Stimulated activated naive CD8-positive, alpha-beta T cell treated with anti-CD3 and anti-CD28 coated beads, Interleukin-15, amount 100 ng/mL, for 72 hours (primary cell): ENCODE measurements at regions not wholly inside any gene's neighbourhood (a gene's known extent, or its start where the extent isn't known, plus 50 kb on each side); places are given as distances from the start of the nearest gene placed in this dataset.

Experiments used
- ATAC-seq: fragments of 150-1000 bp; cut with Tn5 transposase; 2 replicates; pipeline ENCODE4 v1.10.0; 2021; ENCODE audit warnings: mild to moderate bottlenecking, moderate library complexity
- DNase-seq, 2 donors: peaks; one replicate each; pipeline ENCODE4 v3.0.0; 2021 to 2022
- H3K27ac Mint-ChIP-seq, 2 donors: one replicate each; pipeline ENCODE4 v1.8.0; 2022; ENCODE audit warnings: mild to moderate bottlenecking in 2 of 2, mixed read lengths in 2 of 2, moderate library complexity in 2 of 2
- H3K27me3 Mint-ChIP-seq: one replicate; pipeline ENCODE4 v1.8.0; 2022; ENCODE audit warnings: mixed read lengths
- H3K4me1 Mint-ChIP-seq: one replicate; pipeline ENCODE4 v1.8.0; 2022; ENCODE audit warnings: mild to moderate bottlenecking, mixed read lengths
- H3K4me3 Mint-ChIP-seq, 2 donors: one replicate each; pipeline ENCODE4 v1.8.0; 2022; ENCODE audit warnings: mild to moderate bottlenecking in 2 of 2, mixed read lengths in 2 of 2, moderate library complexity in 1 of 2
- H3K9me3 Mint-ChIP-seq, 2 donors: one replicate each; pipeline ENCODE4 v1.8.0; 2022; ENCODE audit warnings: mixed read lengths in 2 of 2

- Mint-ChIP-seq H3K9me3 (peaks cover 4 to 5% of the 10 kb centered on the region in 2 donors), H3K4me3 (no peak overlapping the region), H3K27me3 (no peaks in the 10 kb centered on the region), H3K4me1 (no peaks in the 10 kb centered on the region), H3K27ac (no peak overlapping the region)
- ATAC-seq (no peak), DNase-seq (no peak)
These were observed 1286.2 kb upstream of the EYS start for GRCh38 chr6:66993272-66993671.

GRCh38 chr6:66992660-66993059 is 1285.6 kb upstream of the EYS start:
- H3K9me3 Mint-ChIP-seq, result peaks cover 4 to 11% of the 10 kb centered on the region in 2 donors
- no peak for ATAC-seq
- H3K27me3 Mint-ChIP-seq, result no peaks in the 10 kb centered on the region
- DNase-seq, result no peak
- H3K4me3 Mint-ChIP-seq, result no peak overlapping the region
- H3K4me1 Mint-ChIP-seq, result no peaks in the 10 kb centered on the region
- no peak overlapping the region for H3K27ac Mint-ChIP-seq

GRCh38 chr6:66986940-66987339 is 1279.9 kb upstream of the EYS start:
- DNase-seq (no peak), ATAC-seq (no peak)
- Mint-ChIP-seq H3K4me1 (no peaks in the 10 kb centered on the region), H3K9me3 (peaks cover 13 to 33% of the 10 kb centered on the region in 2 donors), H3K4me3 (no peak overlapping the region), H3K27me3 (no peaks in the 10 kb centered on the region), H3K27ac (no peak overlapping the region)

- DNase-seq, result no peak
- ATAC-seq, result no peak
- Mint-ChIP-seq H3K4me1 (no peaks in the 10 kb centered on the region), H3K27me3 (no peaks in the 10 kb centered on the region), H3K27ac (no peak overlapping the region), H3K9me3 (peaks cover 13 to 33% of the 10 kb centered on the region in 2 donors), H3K4me3 (no peak overlapping the region)
These were observed 1278.8 kb upstream of the EYS start for GRCh38 chr6:66985816-66986215.

- no peak for ATAC-seq
- H3K27ac Mint-ChIP-seq, result no peak overlapping the region
- H3K9me3 Mint-ChIP-seq, result peaks cover 11 to 13% of the 10 kb centered on the region in 2 donors
- no peak overlapping the region for H3K4me3 Mint-ChIP-seq
- DNase-seq, result no peak
- H3K27me3 Mint-ChIP-seq, result no peaks in the 10 kb centered on the region
- no peaks in the 10 kb centered on the region for H3K4me1 Mint-ChIP-seq
These were observed 1263.3 kb upstream of the EYS start for GRCh38 chr6:66970373-66970772.

GRCh38 chr6:66965227-66965626 is 1258.2 kb upstream of the EYS start:
- Mint-ChIP-seq H3K4me1 (no peaks in the 10 kb centered on the region), H3K27ac (no peak overlapping the region), H3K4me3 (no peak overlapping the region), H3K27me3 (no peaks in the 10 kb centered on the region), H3K9me3 (peaks cover 8 to 16% of the 10 kb centered on the region in 2 donors)
- ATAC-seq (no peak), DNase-seq (no peak)

- no peak overlapping the region for H3K4me3 Mint-ChIP-seq
- no peaks in the 10 kb centered on the region for H3K27me3 Mint-ChIP-seq
- no peak overlapping the region for H3K27ac Mint-ChIP-seq
- peaks cover 8 to 16% of the 10 kb centered on the region in 2 donors for H3K9me3 Mint-ChIP-seq
- ATAC-seq (no peak), DNase-seq (no peak)
- no peaks in the 10 kb centered on the region for H3K4me1 Mint-ChIP-seq
These were observed 1257.2 kb upstream of the EYS start for GRCh38 chr6:66964216-66964615.

GRCh38 chr6:66962082-66962481 is 1255.1 kb upstream of the EYS start:
- no peak for ATAC-seq
- no peak overlapping the region for H3K4me3 Mint-ChIP-seq
- H3K27ac Mint-ChIP-seq, result no peak overlapping the region

GRCh38 chr6:66961191-66961590 is 1254.2 kb upstream of the EYS start:
- H3K4me3 Mint-ChIP-seq, result no peak overlapping the region
- no peaks in the 10 kb centered on the region for H3K27me3 Mint-ChIP-seq
- H3K27ac Mint-ChIP-seq, result no peak overlapping the region
- peaks cover 8 to 15% of the 10 kb centered on the region in 2 donors for H3K9me3 Mint-ChIP-seq
- H3K4me1 Mint-ChIP-seq, result no peaks in the 10 kb centered on the region
- DNase-seq (no peak), ATAC-seq (no peak)

More at GRCh38 chr6:66962082-66962481, 1255.1 kb upstream of the EYS start:
- Mint-ChIP-seq H3K27me3 (no peaks in the 10 kb centered on the region), H3K4me1 (no peaks in the 10 kb centered on the region), H3K9me3 (peaks cover 8 to 15% of the 10 kb centered on the region in 2 donors)
- DNase-seq, result no peak

GRCh38 chr6:66949191-66949661 is 1242.2 kb upstream of the EYS start:
- no peak overlapping the region for H3K27ac Mint-ChIP-seq
- no peaks in the 10 kb centered on the region for H3K27me3 Mint-ChIP-seq
- H3K4me1 Mint-ChIP-seq, result no peaks in the 10 kb centered on the region
- DNase-seq (no peak), ATAC-seq (no peak)
- H3K4me3 Mint-ChIP-seq, result no peak overlapping the region
- peaks cover 8 to 15% of the 10 kb centered on the region in 2 donors for H3K9me3 Mint-ChIP-seq

GRCh38 chr6:66948106-66948505 is 1241.1 kb upstream of the EYS start:
- Mint-ChIP-seq H3K9me3 (peaks cover 9 to 18% of the 10 kb centered on the region in 2 donors), H3K4me1 (no peaks in the 10 kb centered on the region), H3K4me3 (no peak overlapping the region), H3K27me3 (no peaks in the 10 kb centered on the region), H3K27ac (no peak overlapping the region)
- ATAC-seq (no peak), DNase-seq (no peak)

GRCh38 chr6:66940003-66940402 is 1233.0 kb upstream of the EYS start:
- Mint-ChIP-seq H3K27ac (no peak overlapping the region), H3K4me1 (no peaks in the 10 kb centered on the region), H3K9me3 (peaks cover 14 to 36% of the 10 kb centered on the region in 2 donors), H3K27me3 (no peaks in the 10 kb centered on the region), H3K4me3 (no peak overlapping the region)
- DNase-seq, result no peak
- no peak for ATAC-seq

GRCh38 chr6:66937180-66937579 is 1230.2 kb upstream of the EYS start:
- DNase-seq (no peak), ATAC-seq (no peak)
- H3K27ac Mint-ChIP-seq, result no peak overlapping the region
- no peak overlapping the region for H3K4me3 Mint-ChIP-seq
- H3K4me1 Mint-ChIP-seq, result no peaks in the 10 kb centered on the region
- H3K27me3 Mint-ChIP-seq, result no peaks in the 10 kb centered on the region
- H3K9me3 Mint-ChIP-seq, result peaks cover 4 to 30% of the 10 kb centered on the region in 2 donors

- H3K4me1 Mint-ChIP-seq, result no peaks in the 10 kb centered on the region
- no peaks in the 10 kb centered on the region for H3K27me3 Mint-ChIP-seq
- H3K9me3 Mint-ChIP-seq, result peaks cover 4 to 22% of the 10 kb centered on the region in 2 donors
- DNase-seq, result no peak
- no peak overlapping the region for H3K4me3 Mint-ChIP-seq
- no peak for ATAC-seq
- H3K27ac Mint-ChIP-seq, result no peak overlapping the region
These were observed 1228.6 kb upstream of the EYS start for GRCh38 chr6:66935612-66936011.

- ATAC-seq, result no peak
- Mint-ChIP-seq H3K4me3 (no peak overlapping the region), H3K4me1 (no peaks in the 10 kb centered on the region), H3K9me3 (peaks cover 7 to 32% of the 10 kb centered on the region in 2 donors), H3K27me3 (no peaks in the 10 kb centered on the region), H3K27ac (no peak overlapping the region)
- DNase-seq, result no peak
These were observed 1224.8 kb upstream of the EYS start for GRCh38 chr6:66931787-66932186.

- H3K9me3 Mint-ChIP-seq, result peaks cover 4 to 33% of the 10 kb centered on the region in 2 donors
- no peak overlapping the region for H3K4me3 Mint-ChIP-seq
- no peaks in the 10 kb centered on the region for H3K4me1 Mint-ChIP-seq
- DNase-seq (no peak), ATAC-seq (no peak)
- no peaks in the 10 kb centered on the region for H3K27me3 Mint-ChIP-seq
- H3K27ac Mint-ChIP-seq, result no peak overlapping the region
These were observed 1223.7 kb upstream of the EYS start for GRCh38 chr6:66930559-66931290.

GRCh38 chr6:66926060-66926459 is 1219.0 kb upstream of the EYS start:
- peaks cover 28 to 49% of the 10 kb centered on the region in 2 donors for H3K9me3 Mint-ChIP-seq
- no peaks in the 10 kb centered on the region for H3K4me1 Mint-ChIP-seq
- no peaks in the 10 kb centered on the region for H3K27me3 Mint-ChIP-seq
- no peak overlapping the region for H3K4me3 Mint-ChIP-seq
- no peak for DNase-seq
- no peak overlapping the region for H3K27ac Mint-ChIP-seq
- no peak for ATAC-seq
